HUES48 (cell line): ENCODE measurements at regions not wholly inside any gene's neighbourhood (a gene's known extent, or its start where the extent isn't known, plus 50 kb on each side); places are given as distances from the start of the nearest gene placed in this dataset.
A peak's percentile ranks its signal among the peaks of the same experiment; 100 is the strongest.
"Not testable (repeated sequence)": the region's sequence is repeated elsewhere in the genome, so short reads cannot be mapped to it uniquely, and the experiment has no call there.

Experiments used
- H3K27ac ChIP-seq: one replicate; pipeline ENCODE4 v1.7.0; 2013; ENCODE audit warnings: low read depth, low read length, inconsistent platforms
- H3K27me3 ChIP-seq: 2 replicates; pipeline ENCODE4 v1.6.1; 2013; ENCODE audit warnings: mild to moderate bottlenecking, low read length; ENCODE audit not compliant: control insufficient read depth, insufficient read depth
- H3K36me3 ChIP-seq: 2 replicates; pipeline ENCODE4 v1.6.1; 2013; ENCODE audit warnings: low read length; ENCODE audit not compliant: control insufficient read depth, insufficient read depth
- H3K4me1 ChIP-seq: 2 replicates; pipeline ENCODE4 v1.6.1; 2013; ENCODE audit warnings: mild to moderate bottlenecking, low read length; ENCODE audit not compliant: control insufficient read depth, insufficient read depth
- H3K4me3 ChIP-seq: 2 replicates; pipeline ENCODE4 v1.5.1; 2013; ENCODE audit warnings: mild to moderate bottlenecking, low read depth, low read length
- H3K9ac ChIP-seq: 2 replicates; pipeline ENCODE4 v1.6.1; 2013; ENCODE audit warnings: mild to moderate bottlenecking, low read depth, low read length, moderate library complexity
- H3K9me3 ChIP-seq: 2 replicates; pipeline ENCODE4 v1.6.1; 2013; ENCODE audit warnings: low read length; ENCODE audit not compliant: control insufficient read depth, insufficient read depth

- no peaks in the 10 kb centered on the region for H3K27me3 ChIP-seq
- H3K4me3 ChIP-seq = no peak overlapping the region
- H3K27ac ChIP-seq = no peak overlapping the region
- H3K9ac ChIP-seq = no peak overlapping the region
- H3K4me1 ChIP-seq = peaks cover 41% of the 10 kb centered on the region
- no peaks in the 10 kb centered on the region for H3K36me3 ChIP-seq
- H3K9me3 ChIP-seq = no peaks in the 10 kb centered on the region
Observed at GRCh38 chr5:125487231-125487630, 740.8 kb upstream of the ZNF608 start.

- not testable (repeated sequence) for H3K9ac ChIP-seq, H3K9me3 ChIP-seq, H3K36me3 ChIP-seq, H3K27me3 ChIP-seq, H3K27ac ChIP-seq, H3K4me3 ChIP-seq
- peaks cover 44% of the 10 kb centered on the region for H3K4me1 ChIP-seq
Observed at GRCh38 chr5:125487652-125488051, 741.2 kb upstream of the ZNF608 start.

GRCh38 chr5:125489146-125489545 is 742.7 kb upstream of the ZNF608 start:
- H3K4me3 ChIP-seq = no peak overlapping the region
- no peaks in the 10 kb centered on the region for H3K36me3 ChIP-seq
- no peak overlapping the region for H3K9ac ChIP-seq
- no peak overlapping the region for H3K27ac ChIP-seq
- no peaks in the 10 kb centered on the region for H3K9me3 ChIP-seq
- no peaks in the 10 kb centered on the region for H3K27me3 ChIP-seq
- H3K4me1 ChIP-seq = peaks cover 44% of the 10 kb centered on the region

GRCh38 chr5:125491986-125492492 is 745.6 kb upstream of the ZNF608 start:
- Histone ChIP-seq H3K9me3 (no peaks in the 10 kb centered on the region), H3K27ac (peak overlapping the region; percentile 12), H3K9ac (no peak overlapping the region; the same call in 1 of the 2 replicates), H3K27me3 (no peaks in the 10 kb centered on the region), H3K36me3 (no peaks in the 10 kb centered on the region), H3K4me3 (peak overlapping the region; percentile 36; the same call in 1 of the 2 replicates), H3K4me1 (peaks cover 27% of the 10 kb centered on the region)

GRCh38 chr5:125492977-125493376 is 746.5 kb upstream of the ZNF608 start:
- Histone ChIP-seq H3K4me3 (no peak overlapping the region), H3K9me3 (no peaks in the 10 kb centered on the region), H3K9ac (no peak overlapping the region), H3K27me3 (no peaks in the 10 kb centered on the region), H3K4me1 (peaks cover 23% of the 10 kb centered on the region), H3K36me3 (no peaks in the 10 kb centered on the region), H3K27ac (no peak overlapping the region)

GRCh38 chr5:125496393-125496792 is 750.0 kb upstream of the ZNF608 start:
- H3K27me3 ChIP-seq = no peaks in the 10 kb centered on the region
- no peak overlapping the region for H3K27ac ChIP-seq
- peaks cover 30% of the 10 kb centered on the region for H3K4me1 ChIP-seq
- no peak overlapping the region for H3K9ac ChIP-seq
- no peaks in the 10 kb centered on the region for H3K9me3 ChIP-seq
- no peak overlapping the region for H3K4me3 ChIP-seq
- H3K36me3 ChIP-seq = no peaks in the 10 kb centered on the region

GRCh38 chr5:125497651-125498050 is 751.2 kb upstream of the ZNF608 start:
- H3K9me3 ChIP-seq = no peaks in the 10 kb centered on the region
- no peaks in the 10 kb centered on the region for H3K27me3 ChIP-seq
- no peak overlapping the region for H3K9ac ChIP-seq
- H3K4me1 ChIP-seq = peaks cover 18% of the 10 kb centered on the region
- H3K36me3 ChIP-seq = no peaks in the 10 kb centered on the region
- H3K27ac ChIP-seq = no peak overlapping the region
- no peak overlapping the region for H3K4me3 ChIP-seq

GRCh38 chr5:125499636-125500332 is 753.3 kb upstream of the ZNF608 start:
- H3K27ac ChIP-seq = no peak overlapping the region
- H3K27me3 ChIP-seq = no peaks in the 10 kb centered on the region

GRCh38 chr5:125501396-125501795 is 755.0 kb upstream of the ZNF608 start:
- Histone ChIP-seq H3K9me3 (no peaks in the 10 kb centered on the region), H3K4me1 (peaks cover 14% of the 10 kb centered on the region), H3K36me3 (no peaks in the 10 kb centered on the region), H3K9ac (no peak overlapping the region), H3K27ac (no peak overlapping the region), H3K4me3 (no peak overlapping the region), H3K27me3 (no peaks in the 10 kb centered on the region)

More at GRCh38 chr5:125499636-125500332, 753.3 kb upstream of the ZNF608 start:
- H3K4me1 ChIP-seq = peaks cover 18% of the 10 kb centered on the region
- no peak overlapping the region for H3K9ac ChIP-seq
- no peaks in the 10 kb centered on the region for H3K9me3 ChIP-seq
- H3K36me3 ChIP-seq = no peaks in the 10 kb centered on the region
- H3K4me3 ChIP-seq = no peak overlapping the region

GRCh38 chr5:125503946-125504345 is 757.5 kb upstream of the ZNF608 start:
- Histone ChIP-seq H3K4me1 (peaks cover 10% of the 10 kb centered on the region), H3K36me3 (no peaks in the 10 kb centered on the region), H3K27me3 (no peaks in the 10 kb centered on the region), H3K9me3 (no peaks in the 10 kb centered on the region), H3K27ac (no peak overlapping the region), H3K9ac (no peak overlapping the region), H3K4me3 (no peak overlapping the region)

- Histone ChIP-seq H3K9ac (no peak overlapping the region), H3K9me3 (no peaks in the 10 kb centered on the region), H3K4me1 (peaks cover 4% of the 10 kb centered on the region), H3K27me3 (no peaks in the 10 kb centered on the region), H3K4me3 (no peak overlapping the region), H3K27ac (no peak overlapping the region), H3K36me3 (no peaks in the 10 kb centered on the region)
Observed at GRCh38 chr5:125505115-125505514, 758.7 kb upstream of the ZNF608 start.
